ENCODE measurements at regions not wholly inside any gene's neighbourhood (a gene's known extent, or its start where the extent isn't known, plus 50 kb on each side); places are given as distances from the start of the nearest gene placed in this dataset.

DNA sequence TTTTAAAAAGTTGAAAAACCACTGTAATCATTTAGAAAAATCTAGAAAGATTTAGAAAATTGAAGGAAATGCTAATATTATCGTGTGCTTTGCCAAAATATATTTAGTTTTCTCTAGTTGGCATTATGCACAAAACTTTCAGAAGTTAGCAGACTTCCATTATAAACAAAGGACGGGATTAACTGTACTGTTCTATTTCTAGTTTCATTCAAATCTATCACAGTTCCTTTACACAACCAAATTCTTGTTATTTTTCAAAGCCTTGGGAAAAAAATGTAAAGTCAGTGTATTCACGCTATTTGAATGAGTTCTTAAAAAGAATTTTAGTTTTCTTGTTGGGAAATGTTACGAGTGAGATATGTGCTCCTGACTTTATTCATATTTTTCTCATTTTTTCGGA is 277.8 kb downstream of the LMO7 start:
- Histone ChIP-seq H3K27me3 (replicated peaks; ENCODE audit: control insufficient read depth, insufficient read depth, low read length) (no peaks in the 10 kb centered on the region; the same call in 1 of the 2 replicates), H3K4me3 (replicated peaks; ENCODE audit: low read depth, low read length) (no peak overlapping the region), H3K36me3 (ENCODE audit: control insufficient read depth, insufficient read depth, low read length) (no peaks in the 10 kb centered on the region)
- no peak for DNase-seq (ENCODE audit: extremely low read depth, insufficient read length)
- no peak for TF ChIP-seq CTCF (IDR thresholded peaks at IDR 0.05; ENCODE audit: insufficient read depth, low read length, poor library complexity, severe bottlenecking)

- DNase-seq (ENCODE audit: extremely low read depth, insufficient read length) = no peak
- no peaks in the 10 kb centered on the region for H3K36me3 ChIP-seq (ENCODE audit: control insufficient read depth, insufficient read depth, low read length)
- no peaks in the 10 kb centered on the region; the same call in 1 of the 2 replicates for H3K27me3 ChIP-seq (replicated peaks; ENCODE audit: control insufficient read depth, insufficient read depth, low read length)
- no peak overlapping the region for H3K4me3 ChIP-seq (replicated peaks; ENCODE audit: low read depth, low read length)
- no peak for TF ChIP-seq CTCF (IDR thresholded peaks at IDR 0.05; ENCODE audit: insufficient read depth, low read length, poor library complexity, severe bottlenecking)
These were observed 274.5 kb downstream of the LMO7 start for GRCh38 chr13:75910591-75910990.

Data from GM06990 (cell line).